ENCODE measurements at regions not wholly inside any gene's neighbourhood (a gene's known extent, or its start where the extent isn't known, plus 50 kb on each side); places are given as distances from the start of the nearest gene placed in this dataset.

- TF ChIP-seq CTCF (IDR thresholded peaks at IDR 0.05; ENCODE audit: insufficient read depth, low read length), result no peak
- TF ChIP-seq POLR2AphosphoS5 (IDR thresholded peaks at IDR 0.05; ENCODE audit: low read depth), result no peak
Observed at GRCh38 chr5:91841423-91841822, 458.3 kb upstream of the ARRDC3 start.

Data from HL-60 (cell line).